Esophagus squamous epithelium (tissue), 4 donors: ENCODE measurements at regions not wholly inside any gene's neighbourhood (a gene's known extent, or its start where the extent isn't known, plus 50 kb on each side); places are given as distances from the start of the nearest gene placed in this dataset.

Experiments used
- POLR2A ChIP-seq, 4 donors: fragments of 450-650 bp; IDR thresholded peaks; one replicate each; pipeline ENCODE4 v1.6.1; 2017; ENCODE audit warnings: antibody characterized with exemption in 4 of 4, mild to moderate bottlenecking in 4 of 4, moderate library complexity in 3 of 4
- TF ChIP-seq, protein P1 (sequence below), 6 experiments: fragments of 450-650 bp in 4 of 6; fragments of 200-600 bp in 2 of 6; sonication (generic) in 2 of 6; IDR thresholded peaks; one replicate each; pipeline ENCODE4 v1.5.1; 2016 to 2019; ENCODE audit warnings: antibody characterized with exemption in 6 of 6, mild to moderate bottlenecking in 4 of 6, moderate library complexity in 4 of 6

DNA sequence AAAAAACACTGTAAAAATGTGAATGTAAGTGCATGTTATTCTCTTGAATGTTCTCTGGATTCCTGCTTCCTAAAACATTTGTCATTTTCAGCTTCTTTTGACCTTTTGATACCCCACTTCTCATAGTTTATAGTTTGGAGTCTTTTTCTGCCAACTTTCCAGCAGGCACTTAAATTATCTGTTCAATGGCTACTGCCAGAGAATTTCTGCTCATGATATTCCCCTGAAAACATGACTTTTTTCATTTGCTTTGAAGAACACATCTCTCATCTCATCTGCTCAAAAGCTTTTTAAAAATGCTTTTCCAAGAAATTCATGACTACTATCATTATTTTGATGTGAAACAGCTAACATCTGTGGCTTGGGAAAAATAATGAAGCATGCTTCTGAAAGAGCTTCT, 269.7 kb upstream of the PCDH7 start:
- TF ChIP-seq, protein P1, sequence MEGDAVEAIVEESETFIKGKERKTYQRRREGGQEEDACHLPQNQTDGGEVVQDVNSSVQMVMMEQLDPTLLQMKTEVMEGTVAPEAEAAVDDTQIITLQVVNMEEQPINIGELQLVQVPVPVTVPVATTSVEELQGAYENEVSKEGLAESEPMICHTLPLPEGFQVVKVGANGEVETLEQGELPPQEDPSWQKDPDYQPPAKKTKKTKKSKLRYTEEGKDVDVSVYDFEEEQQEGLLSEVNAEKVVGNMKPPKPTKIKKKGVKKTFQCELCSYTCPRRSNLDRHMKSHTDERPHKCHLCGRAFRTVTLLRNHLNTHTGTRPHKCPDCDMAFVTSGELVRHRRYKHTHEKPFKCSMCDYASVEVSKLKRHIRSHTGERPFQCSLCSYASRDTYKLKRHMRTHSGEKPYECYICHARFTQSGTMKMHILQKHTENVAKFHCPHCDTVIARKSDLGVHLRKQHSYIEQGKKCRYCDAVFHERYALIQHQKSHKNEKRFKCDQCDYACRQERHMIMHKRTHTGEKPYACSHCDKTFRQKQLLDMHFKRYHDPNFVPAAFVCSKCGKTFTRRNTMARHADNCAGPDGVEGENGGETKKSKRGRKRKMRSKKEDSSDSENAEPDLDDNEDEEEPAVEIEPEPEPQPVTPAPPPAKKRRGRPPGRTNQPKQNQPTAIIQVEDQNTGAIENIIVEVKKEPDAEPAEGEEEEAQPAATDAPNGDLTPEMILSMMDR (IDR thresholded peaks at IDR 0.05): no peak
- no peak for TF ChIP-seq POLR2A (IDR thresholded peaks at IDR 0.05)
